Glomerular visceral epithelial cell (primary cell): ENCODE measurements at regions not wholly inside any gene's neighbourhood (a gene's known extent, or its start where the extent isn't known, plus 50 kb on each side); places are given as distances from the start of the nearest gene placed in this dataset.

Source experiments
- DNase-seq: peaks from one replicate; pipeline ENCODE4 v3.0.0-alpha.2; 2016; ENCODE audit errors: extremely low spot score

- peak; percentile 32 for DNase-seq
These were observed 146.4 kb downstream of the IRS1 start for GRCh38 chr2:226652983-226653765.

- peak; percentile 96 for DNase-seq
These were observed 147.3 kb downstream of the IRS1 start for GRCh38 chr2:226652369-226652768.

GRCh38 chr2:226649871-226650660 lies 149.6 kb downstream of the IRS1 start:
- peak; percentile 92 for DNase-seq

GRCh38 chr2:226649201-226649600 lies 150.4 kb downstream of the IRS1 start:
- no peak for DNase-seq

GRCh38 chr2:226647621-226648518 lies 151.8 kb downstream of the IRS1 start:
- peak; percentile 75 for DNase-seq

- DNase-seq, result peak; percentile 70
These were observed 155.2 kb downstream of the IRS1 start for GRCh38 chr2:226644399-226644865.

GRCh38 chr2:226643946-226644282 lies 155.7 kb downstream of the IRS1 start:
- DNase-seq, result no peak

- DNase-seq, result no peak
These were observed 156.3 kb downstream of the IRS1 start for GRCh38 chr2:226643030-226643945.

GRCh38 chr2:226641008-226641407 lies 158.6 kb downstream of the IRS1 start:
- DNase-seq, result no peak

- no peak for DNase-seq
These were observed 159.1 kb downstream of the IRS1 start for GRCh38 chr2:226640501-226640900.

- DNase-seq, result no peak
These were observed 160.1 kb downstream of the IRS1 start for GRCh38 chr2:226639550-226639949.

- no peak for DNase-seq
These were observed 161.0 kb downstream of the IRS1 start for GRCh38 chr2:226638576-226638975.

- no peak for DNase-seq
These were observed 162.2 kb downstream of the IRS1 start for GRCh38 chr2:226637383-226637782.

- no peak for DNase-seq
These were observed 163.0 kb downstream of the IRS1 start for GRCh38 chr2:226636586-226636985.

- no peak for DNase-seq
These were observed 164.5 kb downstream of the IRS1 start for GRCh38 chr2:226634943-226635604.

- DNase-seq, result no peak
These were observed 167.9 kb downstream of the IRS1 start for GRCh38 chr2:226631671-226632070.

GRCh38 chr2:226631187-226631586 lies 168.4 kb downstream of the IRS1 start:
- no peak for DNase-seq

- DNase-seq, result no peak
These were observed 173.7 kb downstream of the IRS1 start for GRCh38 chr2:226625946-226626345.

GRCh38 chr2:226623587-226624368 lies 175.8 kb downstream of the IRS1 start:
- no peak for DNase-seq

- peak; percentile 7 for DNase-seq
These were observed 177.1 kb downstream of the IRS1 start for GRCh38 chr2:226622484-226622883.
